ENCODE measurements at regions not wholly inside any gene's neighbourhood (a gene's known extent, or its start where the extent isn't known, plus 50 kb on each side); places are given as distances from the start of the nearest gene placed in this dataset.

- Mint-ChIP-seq H3K4me1 (ENCODE audit: unreplicated experiment) (no peaks in the 10 kb centered on the region), H3K27me3 (ENCODE audit: unreplicated experiment) (peaks cover 15% of the 10 kb centered on the region), H3K4me3 (ENCODE audit: unreplicated experiment) (no peak overlapping the region), H3K36me3 (ENCODE audit: unreplicated experiment) (no peaks in the 10 kb centered on the region), H3K9me3 (ENCODE audit: unreplicated experiment) (no peaks in the 10 kb centered on the region), H3K27ac (ENCODE audit: unreplicated experiment) (no peak overlapping the region)
- DNase-seq (ENCODE audit: extremely low spot score, unreplicated experiment) = no peak
- TF ChIP-seq CTCF (IDR thresholded peaks at IDR 0.05) = no peak
Observed at GRCh38 chr12:111067498-111067897, 147.1 kb upstream of the MYL2 start.

- Mint-ChIP-seq H3K36me3 (ENCODE audit: unreplicated experiment) (no peaks in the 10 kb centered on the region), H3K27ac (ENCODE audit: unreplicated experiment) (no peak overlapping the region), H3K4me3 (ENCODE audit: unreplicated experiment) (no peak overlapping the region), H3K4me1 (ENCODE audit: unreplicated experiment) (no peaks in the 10 kb centered on the region), H3K27me3 (ENCODE audit: unreplicated experiment) (peaks cover 15% of the 10 kb centered on the region), H3K9me3 (ENCODE audit: unreplicated experiment) (no peaks in the 10 kb centered on the region)
- DNase-seq (ENCODE audit: extremely low spot score, unreplicated experiment) = no peak
- TF ChIP-seq CTCF (IDR thresholded peaks at IDR 0.05) = no peak
Observed at GRCh38 chr12:111066744-111067437, 146.5 kb upstream of the MYL2 start.

- no peak overlapping the region for H3K4me3 Mint-ChIP-seq (ENCODE audit: unreplicated experiment)
- no peaks in the 10 kb centered on the region for H3K36me3 Mint-ChIP-seq (ENCODE audit: unreplicated experiment)
- no peak overlapping the region for H3K27ac Mint-ChIP-seq (ENCODE audit: unreplicated experiment)
- H3K9me3 Mint-ChIP-seq (ENCODE audit: unreplicated experiment) = no peaks in the 10 kb centered on the region
- TF ChIP-seq CTCF (IDR thresholded peaks at IDR 0.05) = no peak
- no peaks in the 10 kb centered on the region for H3K4me1 Mint-ChIP-seq (ENCODE audit: unreplicated experiment)
- no peak for DNase-seq (ENCODE audit: extremely low spot score, unreplicated experiment)
- peaks cover 10% of the 10 kb centered on the region for H3K27me3 Mint-ChIP-seq (ENCODE audit: unreplicated experiment)
Observed at GRCh38 chr12:111064982-111065381, 144.6 kb upstream of the MYL2 start.

- no peaks in the 10 kb centered on the region for H3K9me3 Mint-ChIP-seq (ENCODE audit: unreplicated experiment)
- H3K36me3 Mint-ChIP-seq (ENCODE audit: unreplicated experiment) = no peaks in the 10 kb centered on the region
- TF ChIP-seq CTCF (IDR thresholded peaks at IDR 0.05) = no peak
- no peaks in the 10 kb centered on the region for H3K4me1 Mint-ChIP-seq (ENCODE audit: unreplicated experiment)
- H3K27me3 Mint-ChIP-seq (ENCODE audit: unreplicated experiment) = peaks cover 7% of the 10 kb centered on the region
- no peak overlapping the region for H3K27ac Mint-ChIP-seq (ENCODE audit: unreplicated experiment)
- no peak overlapping the region for H3K4me3 Mint-ChIP-seq (ENCODE audit: unreplicated experiment)
- no peak for DNase-seq (ENCODE audit: extremely low spot score, unreplicated experiment)
Observed at GRCh38 chr12:111064154-111064553, 143.8 kb upstream of the MYL2 start.

- Mint-ChIP-seq H3K27me3 (ENCODE audit: unreplicated experiment) (peaks cover 7% of the 10 kb centered on the region), H3K36me3 (ENCODE audit: unreplicated experiment) (no peaks in the 10 kb centered on the region), H3K4me1 (ENCODE audit: unreplicated experiment) (no peaks in the 10 kb centered on the region), H3K9me3 (ENCODE audit: unreplicated experiment) (no peaks in the 10 kb centered on the region), H3K4me3 (ENCODE audit: unreplicated experiment) (no peak overlapping the region), H3K27ac (ENCODE audit: unreplicated experiment) (no peak overlapping the region)
- TF ChIP-seq CTCF (IDR thresholded peaks at IDR 0.05) = no peak
- no peak for DNase-seq (ENCODE audit: extremely low spot score, unreplicated experiment)
Observed at GRCh38 chr12:111063295-111064026, 143.1 kb upstream of the MYL2 start.

All from osteocyte (in vitro differentiated cells).